HG03565 (cell line): ENCODE measurements at regions not wholly inside any gene's neighbourhood (a gene's known extent, or its start where the extent isn't known, plus 50 kb on each side); places are given as distances from the start of the nearest gene placed in this dataset.

Source experiments
- ATAC-seq: cut with Tn5 transposase; IDR thresholded peaks from one replicate; pipeline ENCODE4 v1.9.1; 2021; ENCODE audit warnings: mild to moderate bottlenecking, moderate library complexity; ENCODE audit not compliant: unreplicated experiment

GRCh38 chr6:132972254-132972653 is 157.9 kb downstream of the RPS12 start:
- no peak for ATAC-seq

DNA sequence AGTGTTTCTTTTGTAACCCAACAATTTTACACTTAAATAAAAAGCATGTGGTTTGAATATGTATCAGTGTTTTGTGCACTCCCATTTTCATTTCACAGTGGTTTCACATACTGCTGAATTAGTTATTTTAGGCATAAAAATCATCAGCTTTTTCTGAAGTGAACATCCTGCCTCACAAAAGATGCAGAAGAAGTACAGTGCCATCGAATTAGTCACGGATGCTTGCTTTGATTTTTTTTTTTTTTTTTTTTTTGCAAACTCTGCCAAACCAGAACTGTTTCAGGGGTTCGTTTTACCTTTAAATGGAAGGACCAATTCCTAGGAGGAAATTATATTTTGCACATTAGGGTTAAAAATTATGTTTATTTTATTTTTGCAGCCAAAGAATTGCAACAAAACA is 158.6 kb downstream of the RPS12 start:
- ATAC-seq, result no peak

DNA sequence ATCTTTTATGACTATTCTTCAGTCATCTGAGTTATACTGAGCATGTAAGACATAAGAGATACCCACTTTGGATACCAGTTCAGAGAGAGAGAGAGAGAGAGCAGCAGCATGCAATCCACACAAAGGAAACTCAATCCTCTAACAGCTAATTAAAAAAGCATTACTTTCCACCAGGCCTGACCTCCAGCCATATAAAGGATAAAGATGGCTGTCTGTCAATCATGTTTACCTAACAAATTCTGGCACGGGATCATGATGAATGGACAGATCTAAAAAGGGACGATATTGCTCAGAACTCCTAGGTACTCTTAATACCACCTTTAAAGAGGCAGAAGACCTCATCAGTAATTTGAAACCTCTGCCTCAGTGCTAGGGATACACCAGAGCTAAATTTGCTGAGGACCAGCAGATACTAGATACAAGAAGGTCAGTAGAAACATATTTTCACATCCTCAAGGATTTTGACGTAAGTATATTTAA is 159.2 kb downstream of the RPS12 start:
- ATAC-seq, result no peak

DNA sequence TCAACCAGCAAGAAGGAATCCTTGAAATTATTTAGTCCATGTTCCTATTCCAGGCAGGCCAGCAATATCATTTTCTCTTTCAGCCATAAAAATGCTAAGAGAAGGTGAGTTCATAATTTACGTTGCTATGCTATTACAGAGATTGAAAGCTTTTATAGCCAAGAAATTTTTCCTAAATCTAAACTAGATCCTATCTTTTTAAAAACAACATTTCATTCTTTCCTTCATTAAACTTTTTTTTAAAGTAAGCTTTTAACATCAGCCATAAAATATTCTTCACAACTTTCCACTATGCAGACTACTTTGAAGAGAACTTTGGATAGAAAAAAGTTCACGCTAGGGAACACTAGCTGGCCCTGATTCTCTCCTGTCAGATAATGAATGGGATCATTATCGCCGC is 159.8 kb downstream of the RPS12 start:
- ATAC-seq, result no peak

GRCh38 chr6:132977413-132977812 is 163.0 kb downstream of the RPS12 start:
- ATAC-seq, result no peak

DNA sequence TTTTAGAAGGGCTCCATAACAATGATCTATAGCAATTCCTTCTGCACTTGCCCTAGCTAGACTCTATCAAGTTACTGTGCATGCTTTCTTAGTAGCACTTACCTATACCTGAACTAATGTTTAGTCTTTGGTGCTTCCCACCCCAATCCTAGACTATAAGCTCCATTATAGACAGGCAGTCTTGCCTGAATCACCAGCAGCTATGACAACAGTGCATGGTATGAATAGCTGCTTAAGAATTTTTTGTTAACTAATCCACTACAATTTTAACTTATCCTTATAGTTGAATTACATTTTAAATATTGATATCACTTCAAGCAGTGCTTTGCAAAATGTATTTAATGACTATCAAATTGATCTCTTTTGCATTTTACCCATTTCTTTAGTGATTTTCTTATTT is 164.3 kb downstream of the RPS12 start:
- no peak for ATAC-seq

GRCh38 chr6:132993738-132994137 is 179.4 kb downstream of the RPS12 start:
- ATAC-seq, result no peak

GRCh38 chr6:132995009-132995408 is 180.6 kb downstream of the RPS12 start:
- ATAC-seq, result no peak

DNA sequence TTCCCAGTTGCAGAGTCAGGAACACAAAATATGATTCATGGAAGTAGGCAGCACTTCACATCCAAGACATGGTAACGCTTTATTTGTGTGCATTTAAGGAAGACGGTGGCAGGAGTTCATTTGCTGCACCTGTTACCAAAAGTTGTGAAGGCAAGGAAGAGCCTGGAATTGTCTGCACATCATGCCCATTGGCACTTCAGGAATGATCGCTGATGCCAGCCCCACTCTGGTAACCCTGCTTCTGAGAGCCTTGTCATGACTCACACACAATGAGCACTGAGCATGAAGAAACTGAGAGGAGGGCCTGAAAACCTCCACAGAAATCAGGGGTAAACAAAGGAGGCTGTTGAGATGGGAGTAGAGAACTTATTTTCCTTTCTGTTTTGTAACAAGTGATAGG is 181.1 kb downstream of the RPS12 start:
- ATAC-seq, result no peak

DNA sequence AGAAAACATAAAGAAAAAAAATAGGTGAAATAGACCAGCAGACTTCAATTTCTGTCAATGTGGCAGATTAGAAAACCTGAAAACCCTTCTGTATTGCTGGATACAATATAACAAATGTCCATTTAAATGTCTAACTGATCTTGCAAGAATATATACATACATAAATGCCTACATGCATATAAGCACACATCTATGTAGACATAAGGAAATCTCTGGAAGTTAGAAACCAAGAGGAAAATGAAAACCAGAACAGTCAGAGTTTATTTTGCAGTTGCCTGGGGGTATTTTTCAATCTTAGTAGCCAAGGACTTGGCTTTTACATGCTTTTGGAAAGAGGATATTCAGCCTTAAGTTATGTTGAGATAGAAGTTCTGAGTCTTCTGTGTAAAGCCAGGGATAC is 184.0 kb downstream of the RPS12 start:
- no peak for ATAC-seq

DNA sequence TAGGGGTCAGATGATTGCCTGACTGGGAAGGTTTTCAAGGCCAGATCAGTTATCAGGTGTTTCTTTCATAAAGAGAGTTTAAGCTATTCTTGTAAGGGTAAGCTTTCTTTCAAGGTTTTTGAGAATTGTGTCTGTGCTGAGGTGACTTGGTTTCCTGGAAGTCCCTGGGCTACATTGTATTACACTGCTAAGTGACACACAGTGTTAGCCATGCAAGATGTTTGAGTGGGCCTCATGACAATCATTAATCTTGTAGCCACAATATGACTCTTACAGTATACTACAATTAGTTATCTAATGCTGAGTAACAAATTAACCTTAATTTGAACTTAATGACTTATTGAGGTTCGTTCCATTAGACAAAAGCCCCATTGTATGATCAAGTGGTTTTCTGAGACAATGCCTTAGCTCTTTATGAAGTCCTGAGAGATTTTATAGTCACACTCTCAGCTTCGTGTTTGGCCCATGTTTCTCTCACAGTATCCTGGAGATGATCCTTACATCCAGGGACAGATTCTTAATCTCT is 186.7 kb downstream of the RPS12 start:
- ATAC-seq, result no peak

GRCh38 chr6:133004304-133004884 is 190.0 kb downstream of the RPS12 start:
- ATAC-seq, result no peak

DNA sequence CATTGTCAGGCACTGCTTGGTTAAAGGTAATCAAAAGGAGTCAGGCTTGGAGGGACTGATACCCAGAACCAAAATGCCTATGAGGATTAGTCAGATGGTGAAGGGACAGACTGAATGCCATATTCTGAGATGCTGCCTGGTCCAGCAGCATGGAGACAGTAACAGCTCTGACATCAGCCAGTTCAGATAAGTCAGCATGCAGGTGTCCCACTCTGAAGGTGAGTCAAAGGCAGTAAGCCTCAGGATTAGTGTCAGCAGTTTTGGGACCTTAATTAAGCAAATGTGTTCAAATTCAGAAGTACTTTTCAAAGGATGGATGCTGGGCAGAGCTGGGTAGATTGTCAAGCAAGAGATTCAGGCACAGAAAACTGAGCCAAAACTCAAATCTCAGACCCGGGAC is 198.4 kb downstream of the RPS12 start:
- no peak for ATAC-seq

DNA sequence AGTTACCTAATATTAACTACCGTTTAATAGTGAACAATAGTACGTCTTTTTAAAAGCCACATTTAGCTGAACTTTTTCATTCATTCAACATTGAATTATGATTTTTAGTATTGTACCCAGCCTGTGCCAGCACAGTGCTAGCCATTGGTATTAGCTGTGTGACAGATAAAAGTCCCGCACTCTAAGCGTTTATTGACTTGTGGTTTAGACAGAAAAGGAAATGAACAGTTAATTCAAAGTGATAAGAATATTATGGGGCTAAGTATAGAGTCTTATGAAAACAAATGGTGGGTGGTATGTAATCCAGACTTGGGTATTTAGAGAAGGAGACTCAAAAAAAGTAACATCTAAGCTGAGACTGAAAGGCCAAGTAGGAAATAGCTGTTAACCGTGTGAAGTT is 202.3 kb downstream of the RPS12 start:
- ATAC-seq, result no peak

DNA sequence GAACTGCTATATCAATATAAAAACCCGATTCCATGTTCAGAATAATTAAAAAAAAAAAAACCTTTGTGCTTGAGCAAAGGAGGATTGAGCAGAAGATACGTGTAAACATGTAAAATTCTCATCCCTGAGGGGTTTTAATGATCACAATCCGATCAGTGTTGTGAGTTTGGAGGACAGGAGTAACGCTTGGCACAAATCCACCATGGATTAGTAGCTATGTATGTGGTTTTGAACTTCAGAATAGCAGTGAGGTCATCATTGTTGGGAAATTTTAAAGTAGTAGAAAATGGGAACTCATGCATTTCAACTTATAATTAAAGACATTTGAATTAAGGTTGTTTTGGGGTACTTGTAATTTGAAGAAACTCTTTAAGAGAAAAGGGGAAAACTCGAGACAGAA is 203.2 kb downstream of the RPS12 start:
- ATAC-seq, result no peak

- ATAC-seq, result no peak
These were observed 212.3 kb downstream of the RPS12 start for GRCh38 chr6:133026705-133027104.

DNA sequence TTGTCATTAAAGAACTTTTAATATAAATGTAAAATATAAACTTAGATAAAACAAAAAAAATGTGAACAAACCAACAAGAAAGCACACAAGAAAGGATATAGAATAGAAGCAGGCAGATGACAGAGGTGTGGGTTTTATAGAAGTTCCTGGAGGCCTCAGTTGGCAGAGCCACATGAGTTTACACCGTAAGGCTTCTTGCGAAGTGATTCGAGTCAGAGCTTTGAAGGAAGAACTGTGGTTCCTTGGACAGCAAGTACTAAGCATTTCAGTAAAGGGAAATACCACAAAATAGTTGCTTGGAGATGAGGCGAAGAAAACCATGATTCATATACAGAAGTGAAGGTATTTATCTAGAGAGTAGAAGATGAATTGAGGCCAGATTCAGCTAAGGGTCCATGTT is 207.9 kb upstream of the EYA4 start:
- ATAC-seq, result no peak

- no peak for ATAC-seq
These were observed 206.5 kb upstream of the EYA4 start for GRCh38 chr6:133034509-133035206.

- ATAC-seq, result no peak
These were observed 200.9 kb upstream of the EYA4 start for GRCh38 chr6:133040094-133040802.

- no peak for ATAC-seq
These were observed 200.2 kb upstream of the EYA4 start for GRCh38 chr6:133040803-133041419.

DNA sequence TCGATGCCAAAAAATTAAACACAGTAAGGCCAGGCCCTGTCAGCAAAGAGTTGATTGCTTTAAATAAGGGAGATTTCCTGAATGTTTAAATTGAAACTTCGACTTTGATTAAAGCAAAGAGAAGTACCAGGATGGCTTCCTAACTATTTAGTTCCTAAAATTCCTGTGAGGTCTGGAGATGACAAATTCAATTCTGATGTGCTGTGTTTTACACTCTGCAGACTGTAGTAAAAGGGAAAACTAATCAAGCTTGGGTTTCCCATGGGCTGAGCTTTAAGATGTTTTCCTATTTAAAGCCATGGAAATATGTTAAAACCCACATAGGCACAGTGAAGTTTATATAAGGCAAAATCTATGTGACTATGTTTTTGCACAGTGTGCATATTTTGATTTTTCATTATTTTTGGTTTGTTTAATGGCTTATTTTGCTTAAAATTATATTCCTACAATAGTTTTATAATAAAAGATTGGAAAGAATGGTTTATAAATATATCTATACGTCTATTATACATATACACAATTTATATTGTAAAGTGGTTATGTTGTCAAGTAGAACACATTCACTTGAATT is 198.5 kb upstream of the EYA4 start:
- ATAC-seq, result no peak
